ENCODE measurements at regions not wholly inside any gene's neighbourhood (a gene's known extent, or its start where the extent isn't known, plus 50 kb on each side); places are given as distances from the start of the nearest gene placed in this dataset.

DNA sequence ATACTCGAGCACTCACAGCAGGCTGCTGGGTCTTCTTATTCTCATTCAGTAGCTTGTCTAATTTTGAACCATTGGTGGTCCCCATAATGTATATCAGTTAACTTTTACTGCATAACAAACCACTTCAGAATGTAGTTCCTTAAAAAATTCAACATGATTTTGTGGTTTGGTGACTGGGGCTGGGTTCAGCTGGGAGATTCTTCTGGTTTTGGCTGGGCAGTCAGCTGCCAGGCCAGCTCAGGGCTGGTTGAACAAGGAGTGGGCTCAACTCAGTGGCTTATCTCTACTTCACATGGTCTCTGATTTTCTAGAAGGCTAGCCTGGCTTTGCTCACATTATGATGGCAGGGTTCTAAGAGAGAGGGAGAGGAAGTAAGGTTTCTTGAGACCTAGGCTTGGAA lies 292.4 kb upstream of the CHD6 start:
- ChIA-PET SMC1A (ENCODE audit: uncharacterized antibody, unreplicated experiment) (no interaction called here), POLR2A (no interaction called here), CTCF (no interaction called here), RAD21 (ENCODE audit: unreplicated experiment) (no interaction called here)
- no peaks in the 10 kb centered on the region for H4K20me1 ChIP-seq (ENCODE audit: control insufficient read depth, insufficient read depth)
- H3K4me2 ChIP-seq (ENCODE audit: control insufficient read depth, insufficient read depth) = no peak overlapping the region
- H3K36me3 ChIP-seq (ENCODE audit: control insufficient read depth in 2 of 2, insufficient read depth in 2 of 2, low read length in 1 of 2) = no peaks in the 10 kb centered on the region
- in situ Hi-C loops (cut with MboI) = no loop called here
- no peak overlapping the region for H2AFZ ChIP-seq (ENCODE audit: control insufficient read depth, low read depth, low read length)
- intact Hi-C loops (cut with micrococcal nuclease; ENCODE audit: unreplicated experiment) = no loop called here
- H3K9me3 ChIP-seq (replicated peaks; ENCODE audit: control insufficient read depth, insufficient read depth, low read length) = no peaks in the 10 kb centered on the region
- no peak for FAIRE-seq
- no peak for ATAC-seq
- H3K79me2 ChIP-seq (ENCODE audit: control insufficient read depth, insufficient read depth, low read length) = no peaks in the 10 kb centered on the region
- no peaks in the 10 kb centered on the region for H3K4me1 ChIP-seq (ENCODE audit: control insufficient read depth, insufficient read depth, low read length)
- no peak for DNase-seq (ENCODE audit: low read depth, low spot score)
- H3K27me3 ChIP-seq (replicated peaks in 1 of 2; ENCODE audit: control insufficient read depth in 2 of 2, insufficient read depth in 2 of 2, low read length in 1 of 2) = no peaks in the 10 kb centered on the region
- H3K9ac ChIP-seq (ENCODE audit: control insufficient read depth, insufficient read depth, low read length) = no peak overlapping the region
- H3K27ac ChIP-seq (ENCODE audit: control insufficient read depth, insufficient read depth) = no peak overlapping the region
- no TSS peak for BruUV-seq (replicated peaks)
- H3K4me3 ChIP-seq = no peak overlapping the region
- WGBS (ENCODE audit: insufficient coverage, insufficient replicate concordance, low lambda C conversion rate, missing lambda C conversion rate) = 0% methylated on average over 1 of the region's 1 CpG
- no peak for TF ChIP-seq SMAD1 (IDR thresholded peaks at IDR 0.05; ENCODE audit: low read depth, partially characterized antibody)

DNA sequence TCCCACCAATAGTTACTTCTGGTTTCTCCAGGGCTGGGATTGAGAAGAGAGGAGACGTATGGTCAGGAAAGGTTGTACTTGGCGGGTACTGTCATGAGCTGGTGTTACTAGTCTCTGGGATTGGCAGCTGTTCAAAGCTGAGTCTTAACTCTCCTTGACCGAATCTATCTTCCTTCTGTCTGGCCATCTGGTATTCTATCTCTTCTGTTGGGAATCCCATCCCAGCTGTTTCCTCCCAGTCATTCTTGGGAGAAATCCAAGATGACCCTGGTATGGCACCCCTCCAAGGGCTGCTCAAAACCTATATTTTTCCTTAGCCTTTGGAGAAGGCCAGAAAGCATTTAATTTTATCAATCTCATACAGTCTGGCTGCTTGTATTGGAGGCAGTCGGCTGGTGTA lies 287.0 kb upstream of the CHD6 start:
- H3K4me1 ChIP-seq (ENCODE audit: control insufficient read depth, insufficient read depth, low read length) = no peaks in the 10 kb centered on the region
- no peak overlapping the region for H3K9ac ChIP-seq (ENCODE audit: control insufficient read depth, insufficient read depth, low read length)
- ChIA-PET CTCF (no interaction called here), SMC1A (ENCODE audit: uncharacterized antibody, unreplicated experiment) (interaction anchor here (0.5 to 1.8 kb wide), 3 partner anchors 8 to 201 kb away, joined by 3 to 5 read pairs (median 3); no protein-coding TSS in a partner anchor), RAD21 (ENCODE audit: unreplicated experiment) (no interaction called here), POLR2A (no interaction called here)
- no peak for ATAC-seq
- H3K27ac ChIP-seq (ENCODE audit: control insufficient read depth, insufficient read depth) = no peak overlapping the region
- no peaks in the 10 kb centered on the region for H3K9me3 ChIP-seq (replicated peaks; ENCODE audit: control insufficient read depth, insufficient read depth, low read length)
- in situ Hi-C loops (cut with MboI) = no loop called here
- H3K36me3 ChIP-seq (ENCODE audit: control insufficient read depth in 2 of 2, insufficient read depth in 2 of 2, low read length in 1 of 2) = no peaks in the 10 kb centered on the region
- no peak for DNase-seq (ENCODE audit: low read depth, low spot score)
- no peak overlapping the region for H2AFZ ChIP-seq (ENCODE audit: control insufficient read depth, low read depth, low read length)
- WGBS (ENCODE audit: insufficient coverage, insufficient replicate concordance, low lambda C conversion rate, missing lambda C conversion rate) = 35% methylated on average over 4 of the region's 4 CpGs
- H4K20me1 ChIP-seq (ENCODE audit: control insufficient read depth, insufficient read depth) = no peaks in the 10 kb centered on the region
- no peaks in the 10 kb centered on the region for H3K27me3 ChIP-seq (replicated peaks in 1 of 2; ENCODE audit: control insufficient read depth in 2 of 2, insufficient read depth in 2 of 2, low read length in 1 of 2)
- FAIRE-seq = no peak
- H3K4me2 ChIP-seq (ENCODE audit: control insufficient read depth, insufficient read depth) = no peak overlapping the region
- no TSS peak for BruUV-seq (replicated peaks)
- H3K4me3 ChIP-seq = no peak overlapping the region
- no peaks in the 10 kb centered on the region for H3K79me2 ChIP-seq (ENCODE audit: control insufficient read depth, insufficient read depth, low read length)
- TF ChIP-seq BHLHE40 (IDR thresholded peaks at IDR 0.05; ENCODE audit: borderline replicate concordance in 1 of 2, low read depth in 2 of 2, low read length in 1 of 2) = no peak
- TF ChIP-seq POLR2AphosphoS2 (IDR thresholded peaks at IDR 0.05; ENCODE audit: low read depth, low read length) = no peak
- no peak for TF ChIP-seq PAX5 (IDR thresholded peaks at IDR 0.05; ENCODE audit: borderline replicate concordance, low read depth, low read length)
- TF ChIP-seq NRF1 (conservative IDR thresholded peaks at IDR 0.05; ENCODE audit: low read depth, low read length) = no peak
- TF ChIP-seq EZH2 (IDR thresholded peaks at IDR 0.05; ENCODE audit: borderline replicate concordance, control insufficient read depth, low read depth, low read length) = no peak
- no peak for TF ChIP-seq EP300 (IDR thresholded peaks at IDR 0.05; ENCODE audit: borderline replicate concordance in 1 of 2, control insufficient read depth in 1 of 2, low read depth in 2 of 2, low read length in 2 of 2)
- intact Hi-C loops (cut with micrococcal nuclease; ENCODE audit: unreplicated experiment) = no loop called here
